HEK293 (cell line): ENCODE measurements at regions not wholly inside any gene's neighbourhood (a gene's known extent, or its start where the extent isn't known, plus 50 kb on each side); places are given as distances from the start of the nearest gene placed in this dataset.

ENCODE experiments used
- BCL6B ChIP-seq: fragments of 450-650 bp; formaldehyde crosslinking; IDR thresholded peaks from 2 replicates; pipeline ENCODE4 v1.5.1; 2017; ENCODE audit warnings: missing biosample characterization, missing genetic modification characterization
- CTCF ChIP-seq: fragments of 450-650 bp; formaldehyde crosslinking; IDR thresholded peaks from 2 replicates; pipeline ENCODE4 v1.5.1; 2016; ENCODE audit warnings: missing biosample characterization, missing genetic modification characterization
- ZNF138 ChIP-seq: fragments of 450-650 bp; formaldehyde crosslinking; IDR thresholded peaks from 2 replicates; pipeline ENCODE4 v1.5.1; 2016; ENCODE audit warnings: missing biosample characterization, missing genetic modification characterization, borderline replicate concordance
- ZNF416 ChIP-seq: fragments of 450-650 bp; formaldehyde crosslinking; IDR thresholded peaks from 2 replicates; pipeline ENCODE4 v1.5.1; 2016; ENCODE audit warnings: missing biosample characterization, missing genetic modification characterization
- ZNF518A ChIP-seq: fragments of 450-650 bp; formaldehyde crosslinking; conservative IDR thresholded peaks from 2 replicates; pipeline ENCODE4 v1.5.1; 2016; ENCODE audit warnings: low read depth, missing biosample characterization, missing genetic modification characterization
- ZNF777 ChIP-seq: fragments of 450-650 bp; formaldehyde crosslinking; IDR thresholded peaks from 2 replicates; pipeline ENCODE4 v1.5.1; 2017; ENCODE audit warnings: missing biosample characterization, missing genetic modification characterization, borderline replicate concordance

- TF ChIP-seq CTCF (tag by site-specific recombination) (no peak), BCL6B (no peak), ZNF416 (tag by site-specific recombination) (no peak), ZNF518A (tag by site-specific recombination) (peak; percentile 45), ZNF138 (tag by site-specific recombination) (no peak), ZNF777 (no peak)
Measured at GRCh38 chr9:99433555-99433954, 211.5 kb downstream of the SEC61B start.
